ENCODE measurements at regions not wholly inside any gene's neighbourhood (a gene's known extent, or its start where the extent isn't known, plus 50 kb on each side); places are given as distances from the start of the nearest gene placed in this dataset.
"Not testable (repeated sequence)": the region's sequence is repeated elsewhere in the genome, so short reads cannot be mapped to it uniquely, and the experiment has no call there.

DNA sequence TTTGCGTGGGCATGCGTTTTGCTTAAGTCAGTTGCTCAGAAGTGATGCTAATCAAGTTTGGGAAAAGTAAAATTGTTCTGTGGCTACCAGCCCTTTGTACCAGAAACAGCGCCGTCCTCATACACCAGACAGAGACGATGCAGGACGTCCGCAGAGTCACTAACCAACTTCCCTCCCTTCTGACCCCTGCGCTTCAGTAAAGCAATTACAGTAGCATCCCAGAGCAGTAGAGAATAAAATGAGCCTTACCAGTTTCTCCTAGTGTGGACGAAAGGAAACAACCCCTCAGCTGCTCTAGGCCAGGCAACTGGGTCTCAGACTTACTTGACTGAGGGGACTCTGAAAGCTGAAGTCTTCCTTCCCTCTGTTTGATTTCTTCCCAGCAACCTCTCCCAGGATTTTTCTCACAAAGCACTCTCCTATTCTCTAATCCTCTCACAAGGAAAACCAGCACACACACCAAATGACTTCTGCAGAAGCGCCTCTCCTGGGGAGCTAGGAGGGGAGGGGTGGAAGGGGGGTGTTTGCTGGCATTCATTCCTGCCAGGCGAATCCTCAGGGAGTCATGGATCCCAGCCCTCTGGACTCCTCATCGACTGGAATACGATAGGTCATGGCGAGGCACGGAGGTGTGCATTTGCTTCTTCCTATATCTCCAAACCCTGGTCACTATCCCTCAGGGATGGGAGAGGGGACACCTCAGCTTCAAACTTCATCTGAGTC lies 56.0 kb upstream of the MID1 start:
- H3K36me3 Mint-ChIP-seq (ENCODE audit: low read depth): no peaks in the 10 kb centered on the region
- ChIA-PET CTCF (no interaction called here), POLR2A (no interaction called here)
- H3K27me3 Mint-ChIP-seq: no peaks in the 10 kb centered on the region
- no peak overlapping the region for H3K4me3 Mint-ChIP-seq
- no peaks in the 10 kb centered on the region for H3K9me3 Mint-ChIP-seq
- no peak overlapping the region for H3K27ac Mint-ChIP-seq
- H3K4me1 Mint-ChIP-seq: no peaks in the 10 kb centered on the region
- no peak for DNase-seq

DNA sequence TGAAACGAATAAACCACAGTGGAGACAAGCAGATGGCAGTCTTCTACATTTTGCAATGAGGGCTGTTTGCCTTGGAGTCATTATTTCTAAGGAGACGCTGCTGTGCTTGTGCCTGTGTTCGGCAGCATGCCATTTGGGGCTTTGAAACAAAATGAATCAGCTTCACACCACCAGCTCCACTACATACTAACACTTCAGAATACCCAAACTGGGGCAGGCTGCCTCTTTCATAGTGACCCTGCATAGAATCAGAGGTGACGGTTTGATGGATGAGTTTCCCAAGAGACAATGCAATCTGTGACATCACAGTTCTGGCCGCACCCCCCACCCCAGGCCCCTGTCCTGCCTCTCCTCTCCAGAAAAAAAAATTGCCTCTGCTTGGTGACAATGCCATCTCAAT lies 57.1 kb upstream of the MID1 start:
- H3K4me1 Mint-ChIP-seq: no peaks in the 10 kb centered on the region
- no peak overlapping the region for H3K27ac Mint-ChIP-seq
- H3K9me3 Mint-ChIP-seq: no peaks in the 10 kb centered on the region
- no peaks in the 10 kb centered on the region for H3K27me3 Mint-ChIP-seq
- no peaks in the 10 kb centered on the region for H3K36me3 Mint-ChIP-seq (ENCODE audit: low read depth)
- H3K4me3 Mint-ChIP-seq: no peak overlapping the region
- ChIA-PET POLR2A (no interaction called here), CTCF (no interaction called here)
- DNase-seq: no peak

DNA sequence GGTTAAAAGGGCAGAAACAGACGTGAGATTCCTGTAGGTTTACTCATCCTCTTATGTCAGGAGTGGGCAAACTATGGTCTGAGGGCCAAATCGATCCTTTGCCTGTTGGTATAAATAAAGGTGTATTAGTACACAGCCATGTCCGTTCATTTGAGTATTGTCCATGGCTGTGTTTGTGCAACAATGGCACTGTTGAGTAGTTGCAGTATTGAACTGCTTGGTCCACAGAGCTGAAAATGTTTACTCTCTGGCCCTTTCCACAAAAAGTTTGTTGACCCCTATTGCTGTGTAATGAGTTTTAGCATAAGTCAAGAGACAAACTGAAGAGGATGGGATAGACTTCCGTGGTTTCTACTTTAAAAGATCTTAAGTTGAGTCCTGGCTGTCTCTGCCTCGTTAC lies 59.0 kb upstream of the MID1 start:
- POLR2A ChIA-PET: no interaction called here

DNA sequence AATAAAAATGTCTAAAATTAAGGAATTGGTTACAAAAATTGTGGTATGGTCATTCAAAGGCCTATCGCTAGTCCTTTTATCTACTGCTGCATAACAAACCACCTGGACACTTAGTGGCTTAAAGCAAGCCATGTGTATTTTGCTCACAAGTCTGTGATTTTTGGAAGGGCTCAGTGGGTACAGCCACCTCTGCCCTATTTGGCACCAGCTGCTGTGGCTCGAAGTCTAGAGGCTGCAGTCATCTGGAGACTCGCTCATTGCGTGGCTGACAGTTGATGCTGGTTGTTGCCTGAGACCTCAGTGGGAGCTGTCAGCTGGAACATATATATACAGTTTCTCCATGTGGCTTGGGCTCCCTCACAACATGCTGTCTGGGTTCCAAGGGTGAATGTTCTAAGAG lies 60.8 kb upstream of the MID1 start:
- CTCF ChIA-PET: no interaction called here
- POLR2A ChIA-PET: no interaction called here
- Mint-ChIP-seq H3K27ac (no peak overlapping the region), H3K36me3 (ENCODE audit: low read depth) (no peaks in the 10 kb centered on the region), H3K27me3 (no peaks in the 10 kb centered on the region), H3K4me3 (no peak overlapping the region), H3K9me3 (no peaks in the 10 kb centered on the region), H3K4me1 (no peaks in the 10 kb centered on the region)
- no peak for DNase-seq

More for the DNA sequence above, 59.0 kb upstream of the MID1 start:
- Mint-ChIP-seq H3K4me1 (no peaks in the 10 kb centered on the region), H3K9me3 (no peaks in the 10 kb centered on the region), H3K27me3 (no peaks in the 10 kb centered on the region), H3K4me3 (no peak overlapping the region), H3K27ac (no peak overlapping the region), H3K36me3 (ENCODE audit: low read depth) (no peaks in the 10 kb centered on the region)
- DNase-seq: no peak
- CTCF ChIA-PET: no interaction called here

DNA sequence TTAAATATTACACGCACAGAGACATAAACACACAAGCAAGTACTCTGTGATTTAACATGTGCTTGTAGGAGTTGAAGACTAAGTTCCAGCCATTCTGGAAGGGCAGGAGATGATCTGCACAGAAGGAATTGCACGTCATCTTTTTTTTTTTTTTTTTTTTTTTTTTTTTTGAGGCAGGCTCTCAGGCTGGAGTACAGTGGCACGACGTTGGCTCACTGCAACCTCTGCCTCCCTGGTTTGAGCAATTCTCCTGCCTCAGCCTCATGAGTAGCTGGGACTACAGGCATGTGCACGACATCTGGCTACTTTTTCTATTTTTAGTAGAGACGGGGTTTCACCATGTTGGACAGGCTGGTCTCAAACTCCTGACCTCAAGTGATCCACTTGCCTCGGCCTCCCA lies 63.2 kb upstream of the MID1 start:
- DNase-seq; H3K36me3 Mint-ChIP-seq (ENCODE audit: low read depth); H3K27ac Mint-ChIP-seq; H3K27me3 Mint-ChIP-seq; H3K4me3 Mint-ChIP-seq; H3K9me3 Mint-ChIP-seq; H3K4me1 Mint-ChIP-seq; CTCF ChIA-PET; POLR2A ChIA-PET: not testable (repeated sequence)

DNA sequence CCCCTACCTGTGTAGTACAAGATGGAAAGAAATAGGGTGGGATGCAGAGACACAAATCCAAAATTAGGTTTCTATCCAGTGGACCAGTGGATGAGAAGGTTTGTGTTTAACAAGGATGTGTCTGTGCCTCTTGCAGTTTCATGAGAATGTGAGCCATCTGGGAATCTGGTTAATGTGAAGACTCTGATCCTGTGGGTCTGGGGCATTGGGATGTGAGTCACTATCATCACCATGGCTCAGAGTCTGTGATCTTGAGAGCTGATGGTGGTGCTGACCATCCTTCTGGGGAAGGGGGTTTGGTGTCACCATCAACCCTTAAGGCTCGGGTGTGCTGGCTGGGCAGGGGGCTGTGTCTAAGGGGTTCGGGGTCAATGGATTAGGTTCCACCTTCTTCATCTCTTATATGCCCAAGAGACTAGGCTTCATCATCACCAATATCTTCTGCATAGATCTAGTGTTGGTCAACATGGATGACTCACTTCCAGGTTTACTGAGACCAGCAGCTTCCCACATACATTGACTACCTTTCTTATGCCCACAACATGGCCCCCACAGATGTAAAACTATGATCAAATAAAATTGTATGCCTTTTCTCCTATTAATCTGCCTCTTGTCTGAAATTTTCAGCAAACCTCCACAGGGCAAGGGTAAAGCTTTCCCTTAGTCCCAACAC lies 65.7 kb upstream of the MID1 start:
- ChIA-PET CTCF (no interaction called here), POLR2A (no interaction called here)
- Mint-ChIP-seq H3K4me1 (no peaks in the 10 kb centered on the region), H3K27ac (no peak overlapping the region), H3K27me3 (no peaks in the 10 kb centered on the region), H3K4me3 (no peak overlapping the region), H3K9me3 (no peaks in the 10 kb centered on the region), H3K36me3 (ENCODE audit: low read depth) (no peaks in the 10 kb centered on the region)
- no peak for DNase-seq

DNA sequence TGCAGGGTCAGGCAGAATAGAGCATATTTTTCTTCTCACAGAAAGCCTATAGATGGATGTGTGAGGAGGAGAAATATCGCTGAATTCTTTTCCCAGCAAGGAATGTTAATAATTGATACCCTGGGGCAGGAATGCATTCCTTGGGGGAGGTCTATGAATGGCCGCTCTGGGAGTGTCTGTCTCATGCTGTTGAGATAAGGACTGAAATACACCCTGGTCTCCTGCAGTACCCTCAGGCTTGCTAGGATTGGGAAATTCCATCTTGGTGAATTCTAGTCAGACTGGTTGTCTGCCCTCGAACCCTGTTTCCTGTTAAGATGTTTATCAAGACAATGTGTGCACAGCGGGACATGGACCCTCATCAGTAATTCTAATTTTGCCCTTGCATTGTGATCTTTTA lies 71.4 kb upstream of the MID1 start:
- CTCF ChIA-PET; H3K27ac Mint-ChIP-seq; DNase-seq; H3K4me3 Mint-ChIP-seq; H3K27me3 Mint-ChIP-seq; POLR2A ChIA-PET; H3K36me3 Mint-ChIP-seq (ENCODE audit: low read depth); H3K4me1 Mint-ChIP-seq; H3K9me3 Mint-ChIP-seq: not testable (repeated sequence)

DNA sequence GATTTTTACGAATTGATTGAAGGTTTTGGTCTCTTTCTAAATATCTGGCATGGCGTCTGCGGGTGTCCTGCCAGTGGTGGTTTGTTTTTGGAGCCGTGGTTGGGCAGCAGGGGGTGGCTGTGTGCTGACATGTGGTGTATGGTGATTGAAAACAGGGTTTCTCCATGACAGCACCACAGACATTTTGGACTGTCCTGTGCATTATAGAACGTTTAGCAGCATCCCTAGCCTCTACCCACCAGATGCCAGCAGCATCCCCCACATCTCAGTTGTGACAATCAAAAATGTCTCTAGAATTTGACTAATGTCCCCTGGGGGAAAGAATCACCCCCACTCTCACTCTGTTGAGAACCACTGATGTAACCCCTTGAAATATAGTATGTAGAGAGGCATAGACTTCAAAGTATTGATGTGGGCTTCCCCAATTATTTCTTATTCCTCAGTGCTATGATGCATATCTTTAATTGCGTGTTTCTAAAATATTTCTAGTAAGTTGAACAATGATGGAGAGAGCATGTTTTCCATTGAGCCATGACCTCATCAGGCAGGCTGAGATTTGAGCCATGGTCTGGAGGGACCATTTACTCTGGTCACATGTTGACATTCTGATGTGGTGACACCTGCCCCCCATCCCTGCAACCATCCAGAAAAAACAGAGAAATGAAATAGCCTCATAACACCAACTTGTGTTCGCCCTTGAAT lies 77.4 kb upstream of the MID1 start:
- CTCF ChIA-PET: no interaction called here
- H3K4me1 Mint-ChIP-seq: no peaks in the 10 kb centered on the region
- H3K9me3 Mint-ChIP-seq: no peaks in the 10 kb centered on the region
- no peak for DNase-seq
- no peak overlapping the region for H3K27ac Mint-ChIP-seq
- POLR2A ChIA-PET: no interaction called here
- H3K36me3 Mint-ChIP-seq (ENCODE audit: low read depth): no peaks in the 10 kb centered on the region
- H3K4me3 Mint-ChIP-seq: no peak overlapping the region
- H3K27me3 Mint-ChIP-seq: no peaks in the 10 kb centered on the region

DNA sequence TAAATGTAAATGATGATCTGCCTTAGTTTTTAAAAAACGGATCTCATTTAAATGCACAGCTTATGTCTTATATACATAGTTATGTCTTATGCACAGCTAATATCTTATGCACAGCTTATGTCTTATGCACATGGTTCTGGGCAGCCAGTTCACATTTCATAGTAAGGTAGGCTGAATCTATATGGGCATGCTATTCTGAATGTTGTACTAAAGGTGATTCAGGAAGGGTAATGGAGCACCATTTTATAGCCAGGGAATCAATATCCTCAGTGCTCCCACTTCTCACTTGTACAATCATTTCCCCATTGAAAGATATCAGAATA lies 77.9 kb upstream of the MID1 start:
- DNase-seq: no peak
- Mint-ChIP-seq H3K36me3 (ENCODE audit: low read depth) (no peaks in the 10 kb centered on the region), H3K4me1 (no peaks in the 10 kb centered on the region), H3K4me3 (no peak overlapping the region), H3K27me3 (no peaks in the 10 kb centered on the region), H3K27ac (no peak overlapping the region), H3K9me3 (no peaks in the 10 kb centered on the region)
- POLR2A ChIA-PET: no interaction called here
- CTCF ChIA-PET: no interaction called here

DNA sequence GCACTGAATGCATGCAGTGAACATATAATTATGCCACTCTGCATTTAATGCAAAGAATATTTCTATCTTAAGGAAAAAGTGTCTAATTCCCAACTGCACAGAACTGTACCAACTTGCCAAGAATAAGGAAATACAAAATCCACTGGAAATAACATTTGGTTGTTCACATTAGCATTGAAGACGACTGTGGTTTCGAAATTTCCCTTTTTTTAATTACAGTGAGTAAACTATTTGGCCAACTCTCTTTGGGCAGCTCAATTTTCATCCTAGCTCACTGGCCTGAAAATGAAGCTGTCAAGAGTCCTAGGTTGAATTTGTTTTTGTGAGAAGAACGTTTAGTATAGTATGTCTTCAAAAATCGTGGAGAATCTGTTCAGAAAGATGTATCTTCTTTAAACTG lies 81.6 kb upstream of the MID1 start:
- Mint-ChIP-seq H3K27me3 (no peaks in the 10 kb centered on the region), H3K27ac (no peak overlapping the region), H3K36me3 (ENCODE audit: low read depth) (no peaks in the 10 kb centered on the region), H3K9me3 (no peaks in the 10 kb centered on the region), H3K4me1 (no peaks in the 10 kb centered on the region), H3K4me3 (no peak overlapping the region)
- ChIA-PET CTCF (no interaction called here), POLR2A (no interaction called here)
- no peak for DNase-seq

DNA sequence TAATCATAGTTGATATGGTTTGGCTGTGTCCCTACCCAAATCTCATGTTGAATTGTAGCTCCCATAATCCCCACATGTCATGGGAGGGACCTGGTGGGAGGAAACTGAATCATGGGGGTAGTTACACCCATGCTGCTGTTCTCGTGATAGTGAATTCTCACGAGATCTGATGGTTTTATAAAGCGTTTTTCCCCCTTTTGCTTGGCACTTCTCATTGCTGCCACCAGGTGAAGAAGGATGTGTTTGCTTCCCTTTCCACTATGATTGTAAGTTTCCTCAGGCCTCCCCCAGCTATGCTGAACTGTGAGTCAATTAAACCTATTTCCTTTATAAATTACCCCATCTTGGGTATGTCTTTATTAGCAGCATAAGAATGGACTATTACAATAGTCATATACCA lies 86.0 kb upstream of the MID1 start:
- H3K4me3 Mint-ChIP-seq; CTCF ChIA-PET; H3K4me1 Mint-ChIP-seq; POLR2A ChIA-PET; H3K27ac Mint-ChIP-seq; DNase-seq; H3K36me3 Mint-ChIP-seq (ENCODE audit: low read depth); H3K9me3 Mint-ChIP-seq; H3K27me3 Mint-ChIP-seq: not testable (repeated sequence)

DNA sequence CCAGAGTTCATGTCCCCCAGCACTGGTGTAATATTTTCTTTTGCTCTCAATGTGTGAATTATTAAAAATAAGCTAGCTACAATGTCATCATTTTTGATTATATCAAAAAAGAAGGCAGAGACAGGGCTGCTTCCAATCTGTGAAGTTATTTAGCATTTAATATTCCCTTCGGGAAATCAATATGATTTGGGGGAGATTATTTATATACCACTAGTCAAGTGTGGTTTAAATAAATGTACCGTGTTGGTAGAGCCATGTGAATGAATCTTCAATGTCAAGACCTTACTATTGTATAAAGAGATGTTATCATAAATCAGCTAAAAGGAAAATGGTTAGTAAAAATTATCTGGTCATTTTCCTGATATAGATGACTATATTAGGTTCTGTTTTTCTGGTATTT lies 87.4 kb upstream of the MID1 start:
- no peak overlapping the region for H3K27ac Mint-ChIP-seq
- H3K27me3 Mint-ChIP-seq: no peaks in the 10 kb centered on the region
- no peaks in the 10 kb centered on the region for H3K4me1 Mint-ChIP-seq
- no peak overlapping the region for H3K4me3 Mint-ChIP-seq
- ChIA-PET POLR2A (no interaction called here), CTCF (no interaction called here)
- no peaks in the 10 kb centered on the region for H3K9me3 Mint-ChIP-seq
- no peak for DNase-seq
- no peaks in the 10 kb centered on the region for H3K36me3 Mint-ChIP-seq (ENCODE audit: low read depth)

DNA sequence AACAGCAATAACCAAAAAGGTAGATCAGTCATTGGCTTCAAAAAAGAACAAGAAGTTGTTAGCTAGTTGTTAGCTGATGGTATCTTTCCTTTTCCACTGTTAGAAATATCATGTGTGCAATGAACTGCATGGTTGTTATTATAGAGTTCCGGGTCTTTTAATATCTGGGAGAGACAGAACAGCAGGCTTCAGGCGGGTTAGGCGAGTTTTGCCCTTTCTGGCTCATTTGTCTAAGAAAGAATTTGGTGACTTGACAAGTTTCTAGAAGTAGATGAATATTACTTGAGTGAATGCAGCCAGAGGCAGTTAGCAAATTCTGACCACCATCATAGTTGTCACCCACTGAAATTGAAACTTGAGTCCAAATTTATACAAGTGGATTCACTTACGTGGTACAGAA lies 88.9 kb upstream of the MID1 start:
- no peaks in the 10 kb centered on the region for H3K27me3 Mint-ChIP-seq
- ChIA-PET CTCF (no interaction called here), POLR2A (no interaction called here)
- no peak for DNase-seq
- H3K4me3 Mint-ChIP-seq: no peak overlapping the region
- H3K36me3 Mint-ChIP-seq (ENCODE audit: low read depth): no peaks in the 10 kb centered on the region
- no peak overlapping the region for H3K27ac Mint-ChIP-seq
- no peaks in the 10 kb centered on the region for H3K9me3 Mint-ChIP-seq
- H3K4me1 Mint-ChIP-seq: no peaks in the 10 kb centered on the region

DNA sequence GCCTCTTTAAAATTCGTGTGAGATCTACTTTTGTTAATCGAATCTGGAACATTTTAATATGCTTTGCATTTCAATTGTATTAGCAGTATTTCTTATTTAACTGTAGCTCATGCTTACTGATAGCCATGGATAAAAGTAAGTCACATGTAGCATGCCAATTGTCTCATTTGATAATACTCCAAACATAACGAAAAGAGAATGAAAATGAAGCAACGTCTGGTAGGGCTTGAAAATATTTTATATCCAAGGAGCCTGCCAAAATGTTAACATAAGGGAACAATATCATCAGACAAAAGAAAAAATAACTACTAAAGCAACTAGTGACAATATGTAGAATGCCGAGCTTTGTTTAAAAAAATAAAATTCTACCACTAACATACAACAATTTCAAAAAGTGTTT lies 94.1 kb upstream of the MID1 start:
- no peaks in the 10 kb centered on the region for H3K4me1 Mint-ChIP-seq
- H3K27ac Mint-ChIP-seq: no peak overlapping the region
- H3K27me3 Mint-ChIP-seq: no peaks in the 10 kb centered on the region
- no peaks in the 10 kb centered on the region for H3K9me3 Mint-ChIP-seq
- CTCF ChIA-PET: no interaction called here
- H3K4me3 Mint-ChIP-seq: no peak overlapping the region
- no peaks in the 10 kb centered on the region for H3K36me3 Mint-ChIP-seq (ENCODE audit: low read depth)
- DNase-seq: no peak
- POLR2A ChIA-PET: no interaction called here

Data from activated CD4-positive, alpha-beta memory T cell treated with anti-CD3 and anti-CD28 coated beads, Interleukin-2, amount 10 ng/mL, durations not matched to agents 7 days and 5 days (primary cell).